GM12801 (cell line): ENCODE measurements at regions not wholly inside any gene's neighbourhood (a gene's known extent, or its start where the extent isn't known, plus 50 kb on each side); places are given as distances from the start of the nearest gene placed in this dataset.

ENCODE experiments used
- CTCF ChIP-seq: IDR thresholded peaks from one replicate; pipeline ENCODE4 v1.5.1; 2011; ENCODE audit warnings: control low read depth; ENCODE audit not compliant: insufficient read length; ENCODE audit errors: extremely low read depth

- TF ChIP-seq CTCF = no peak
Observed at GRCh38 chr5:68446487-68446894, 230.9 kb downstream of the PIK3R1 start.

GRCh38 chr5:68447136-68447929 lies 231.8 kb downstream of the PIK3R1 start:
- TF ChIP-seq CTCF = no peak

GRCh38 chr5:68449380-68449779 lies 233.8 kb downstream of the PIK3R1 start:
- TF ChIP-seq CTCF = no peak

GRCh38 chr5:68450245-68450852 lies 234.8 kb downstream of the PIK3R1 start:
- TF ChIP-seq CTCF = no peak

- no peak for TF ChIP-seq CTCF
Observed at GRCh38 chr5:68452286-68452685, 236.7 kb downstream of the PIK3R1 start.

- no peak for TF ChIP-seq CTCF
Observed at GRCh38 chr5:68454172-68454571, 238.6 kb downstream of the PIK3R1 start.

GRCh38 chr5:68454766-68455165 lies 239.2 kb downstream of the PIK3R1 start:
- no peak for TF ChIP-seq CTCF
